Occipital lobe (tissue), 1 donor: ENCODE measurements at regions not wholly inside any gene's neighbourhood (a gene's known extent, or its start where the extent isn't known, plus 50 kb on each side); places are given as distances from the start of the nearest gene placed in this dataset.

ENCODE experiments used
- DNase-seq: peaks from one replicate; lab custom pipeline; 2025; lab: John Stamatoyannopoulos, UW

GRCh38 chr18:44396550-44396949, 284.1 kb upstream of the SETBP1 start:
- DNase-seq = no peak

- DNase-seq = no peak
Measured at GRCh38 chr18:44409071-44409470, 271.6 kb upstream of the SETBP1 start.

- no peak for DNase-seq
Measured at GRCh38 chr18:44409515-44409914, 271.2 kb upstream of the SETBP1 start.

DNA sequence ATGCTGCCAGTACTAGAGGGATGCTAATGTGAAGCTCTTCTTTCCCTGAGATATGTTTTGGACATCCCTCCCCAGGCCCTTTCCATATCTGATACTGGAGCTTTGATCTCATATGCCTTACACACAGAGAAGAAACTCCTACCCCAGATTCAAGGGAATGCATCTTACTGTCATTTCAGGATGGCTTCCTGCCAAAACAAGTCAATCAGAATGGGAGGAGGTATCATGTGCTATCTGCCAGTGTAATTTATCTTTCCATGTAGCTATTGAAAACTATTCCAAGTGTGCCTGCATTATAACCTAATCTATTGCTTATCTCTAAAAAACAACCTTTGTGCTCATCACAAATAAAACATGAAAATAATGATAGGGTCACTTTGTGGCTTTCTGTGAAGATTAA, 269.9 kb upstream of the SETBP1 start:
- no peak for DNase-seq

- DNase-seq = no peak
Measured at GRCh38 chr18:44411262-44411905, 269.3 kb upstream of the SETBP1 start.

GRCh38 chr18:44411976-44412375, 268.7 kb upstream of the SETBP1 start:
- no peak for DNase-seq

GRCh38 chr18:44423814-44424644, 256.7 kb upstream of the SETBP1 start:
- no peak for DNase-seq

- DNase-seq = no peak
Measured at GRCh38 chr18:44424645-44425035, 256.0 kb upstream of the SETBP1 start.

DNA sequence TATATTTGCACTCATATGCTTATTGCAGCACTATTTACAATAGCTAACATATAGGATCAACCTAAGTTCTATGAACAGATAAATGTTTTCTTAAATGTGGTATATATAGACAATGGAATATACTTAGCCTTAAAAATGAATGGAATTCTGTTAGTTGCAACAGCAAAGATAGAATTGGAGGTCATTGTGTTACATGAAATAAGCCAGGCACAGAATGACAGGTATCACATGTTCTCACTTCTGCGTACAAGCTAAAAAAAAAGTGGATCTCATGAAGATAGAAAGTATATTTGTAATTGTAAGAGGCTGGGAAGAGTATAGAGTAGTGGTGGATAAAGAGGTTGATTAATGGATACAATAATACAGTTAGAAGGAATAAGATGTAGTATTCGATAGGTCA, 255.5 kb upstream of the SETBP1 start:
- DNase-seq = no peak

DNA sequence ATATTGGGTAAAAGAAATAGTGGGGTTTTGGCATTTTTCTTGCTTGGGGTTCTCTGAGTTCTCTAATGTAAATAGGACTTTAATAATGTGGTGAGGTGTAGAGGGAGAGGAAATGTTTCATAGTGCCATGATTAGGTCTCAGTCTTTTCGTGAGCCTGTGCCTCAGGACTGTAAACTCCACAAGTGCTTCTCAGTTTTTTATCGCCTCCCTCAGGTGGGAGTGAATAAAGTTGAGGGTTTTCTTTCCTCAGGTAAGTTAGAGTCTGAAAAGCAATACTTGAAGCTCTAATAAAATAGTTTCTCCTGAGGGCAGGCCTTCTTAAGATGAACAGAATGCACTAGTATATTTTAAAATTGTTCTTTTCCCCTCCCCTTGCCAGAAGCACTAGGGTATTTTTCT, 243.1 kb upstream of the SETBP1 start:
- DNase-seq = no peak

DNA sequence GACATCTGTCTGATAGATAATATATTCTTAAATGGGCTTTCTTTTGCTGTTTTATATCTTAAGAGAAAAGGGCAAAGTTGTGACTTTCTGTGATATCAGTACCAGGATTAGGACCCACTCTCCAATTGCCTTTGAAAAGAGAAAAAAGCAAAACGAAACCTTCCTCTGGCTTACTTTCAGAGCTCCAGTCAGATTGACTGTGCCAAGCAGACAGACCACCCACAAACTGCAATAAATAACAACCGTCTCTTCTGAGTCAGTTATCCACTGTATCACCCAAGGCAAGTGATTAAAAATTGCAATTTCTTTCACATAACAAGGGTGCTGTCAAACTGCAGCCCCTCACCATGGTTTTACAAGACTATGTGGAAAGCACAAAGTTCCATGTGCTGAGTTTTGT, 230.5 kb upstream of the SETBP1 start:
- no peak for DNase-seq

GRCh38 chr18:44452346-44452745, 228.3 kb upstream of the SETBP1 start:
- no peak for DNase-seq

DNA sequence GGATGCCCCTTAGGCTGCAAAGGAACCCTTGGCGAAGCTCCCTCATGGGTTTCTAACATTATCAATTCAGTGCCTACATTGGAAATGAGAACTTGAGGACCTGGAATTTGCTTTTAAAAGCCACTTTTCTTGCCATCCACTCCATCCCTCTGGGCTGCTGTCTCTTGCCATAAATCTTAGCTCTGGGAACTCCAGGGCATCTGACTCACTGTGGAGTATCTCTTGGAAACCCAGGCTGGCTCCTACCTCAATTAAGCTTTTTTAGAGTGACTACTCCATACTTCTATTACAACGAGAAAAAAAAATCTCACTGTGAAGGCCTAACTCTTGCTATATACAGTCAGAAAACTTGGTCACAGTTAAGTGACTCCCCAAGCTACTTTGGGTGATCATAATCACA, 227.2 kb upstream of the SETBP1 start:
- no peak for DNase-seq

DNA sequence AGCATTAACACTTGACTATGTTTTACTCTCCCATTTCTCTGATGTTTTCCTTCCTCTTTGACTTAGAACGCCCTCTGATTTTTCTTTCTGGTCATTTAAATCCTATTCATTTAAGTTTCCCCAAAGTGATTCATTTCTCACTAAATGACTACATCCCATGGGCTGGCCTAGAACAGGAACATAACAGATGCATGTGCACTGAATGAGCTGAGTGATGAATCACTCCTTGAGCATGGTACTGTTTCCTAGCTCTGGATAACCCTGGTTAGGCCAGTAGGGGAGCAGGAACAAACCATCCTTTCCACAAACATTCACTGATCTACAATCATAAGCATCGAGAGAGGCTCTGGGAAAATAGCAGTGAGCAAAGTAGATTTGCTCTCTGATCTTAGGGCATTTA, 221.9 kb upstream of the SETBP1 start:
- DNase-seq = no peak

DNA sequence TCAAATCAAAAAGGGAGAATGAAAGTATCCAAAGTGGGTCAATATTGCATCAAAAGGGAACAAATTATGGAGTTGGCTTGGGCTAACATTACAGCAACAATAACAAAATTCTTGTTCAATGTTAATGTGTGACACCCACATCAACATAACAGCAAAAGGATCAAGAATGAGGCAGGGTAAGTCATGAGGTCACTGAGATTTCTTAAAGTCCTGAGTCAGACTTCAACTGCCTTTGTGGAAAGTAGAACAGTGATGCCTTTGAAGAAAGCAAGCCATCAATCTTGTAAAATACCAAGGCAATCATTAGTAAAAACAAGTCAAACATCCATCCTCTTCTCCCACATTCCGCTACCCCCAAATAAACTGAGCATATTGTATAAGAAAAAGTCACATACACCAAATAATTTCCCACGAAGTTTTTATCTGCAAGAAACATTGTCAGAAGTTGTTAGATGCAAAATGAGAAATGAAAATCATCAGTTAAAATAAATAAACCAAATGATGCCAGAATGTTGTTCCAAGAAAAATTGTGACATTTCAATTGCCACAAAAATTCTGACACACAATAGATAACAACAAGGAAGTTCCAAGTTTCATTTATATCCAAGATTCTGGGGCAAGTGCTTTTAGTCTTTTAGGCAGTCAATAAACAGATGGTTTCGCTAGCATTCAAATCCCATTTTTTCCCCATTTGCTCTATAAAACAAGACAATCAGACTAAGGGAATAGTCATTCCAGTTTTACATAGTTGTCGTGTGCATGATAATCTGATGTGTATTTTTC, 216.1 kb upstream of the SETBP1 start:
- DNase-seq = no peak

DNA sequence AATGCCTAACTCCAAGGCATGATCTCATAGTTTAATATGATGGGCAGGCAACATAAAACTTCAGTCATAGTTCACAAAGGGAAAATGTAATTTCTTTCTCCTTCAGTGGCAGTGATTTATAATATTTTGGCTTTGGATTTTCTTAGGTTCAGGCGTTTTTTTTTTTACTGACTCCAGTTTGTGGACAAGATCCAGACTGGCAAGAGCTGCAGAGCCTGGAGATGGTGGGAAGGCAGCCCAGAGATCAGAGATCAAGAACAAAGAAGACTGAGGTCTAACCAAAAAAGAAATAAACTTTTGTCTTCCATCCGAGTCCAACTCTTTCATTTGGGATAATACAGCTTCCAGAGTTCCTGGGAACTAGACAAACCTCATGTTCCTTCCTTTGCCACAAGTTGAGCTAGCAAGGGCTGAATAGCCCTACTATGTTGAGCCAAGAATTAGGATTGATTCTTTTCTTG, 215.3 kb upstream of the SETBP1 start:
- DNase-seq = no peak

DNA sequence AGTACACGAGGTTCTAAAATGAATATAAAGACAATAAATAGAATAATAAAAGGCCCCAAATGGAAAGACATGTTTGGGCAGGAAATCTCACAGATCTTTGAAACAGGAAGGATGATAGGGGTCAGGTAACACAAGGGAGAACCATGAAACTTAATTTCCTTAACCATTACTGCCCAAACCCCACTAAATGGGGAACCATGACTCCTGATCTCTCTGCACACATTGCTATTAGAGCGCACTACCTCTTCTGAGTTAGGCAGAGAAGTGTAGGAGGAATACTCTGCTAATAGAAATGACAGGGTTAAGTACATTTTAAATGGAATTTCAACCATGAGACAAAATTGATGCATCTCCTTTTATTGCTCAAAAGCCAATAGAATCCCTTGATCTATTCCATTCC, 213.7 kb upstream of the SETBP1 start:
- no peak for DNase-seq

GRCh38 chr18:44467718-44468117, 213.0 kb upstream of the SETBP1 start:
- DNase-seq = no peak

DNA sequence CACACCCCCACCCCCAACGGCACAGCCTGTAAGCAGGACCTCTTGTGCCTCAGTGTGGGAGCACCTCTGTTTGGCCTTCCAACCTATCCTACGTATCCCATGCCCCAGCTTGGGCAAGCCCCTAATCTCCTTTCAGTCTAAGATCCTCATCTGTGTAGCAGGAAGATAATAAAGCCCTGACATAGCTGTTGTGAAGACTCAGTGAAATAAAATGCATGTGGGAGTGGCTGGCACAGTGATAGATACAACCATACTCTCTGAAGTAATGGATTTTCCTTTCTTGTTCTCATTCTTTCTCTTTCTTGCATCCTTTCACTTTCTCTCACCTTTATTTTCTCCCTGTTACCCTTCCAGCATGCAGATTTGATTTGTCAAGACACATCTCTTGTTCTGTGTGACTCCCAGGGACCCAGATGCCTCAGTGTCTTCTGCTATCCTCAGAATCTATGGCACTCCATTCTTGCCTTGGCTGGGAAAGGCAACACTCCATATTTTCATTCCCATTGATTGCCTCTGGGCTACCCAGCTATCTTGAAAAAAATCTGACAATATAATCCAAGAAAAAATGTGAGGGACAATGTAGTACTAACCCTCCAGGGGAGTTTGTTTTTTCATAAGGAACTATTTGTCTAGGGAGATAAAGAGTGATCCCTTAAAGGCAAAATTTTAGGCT, 207.2 kb upstream of the SETBP1 start:
- no peak for DNase-seq

- no peak for DNase-seq
Measured at GRCh38 chr18:44474067-44474411, 206.6 kb upstream of the SETBP1 start.

DNA sequence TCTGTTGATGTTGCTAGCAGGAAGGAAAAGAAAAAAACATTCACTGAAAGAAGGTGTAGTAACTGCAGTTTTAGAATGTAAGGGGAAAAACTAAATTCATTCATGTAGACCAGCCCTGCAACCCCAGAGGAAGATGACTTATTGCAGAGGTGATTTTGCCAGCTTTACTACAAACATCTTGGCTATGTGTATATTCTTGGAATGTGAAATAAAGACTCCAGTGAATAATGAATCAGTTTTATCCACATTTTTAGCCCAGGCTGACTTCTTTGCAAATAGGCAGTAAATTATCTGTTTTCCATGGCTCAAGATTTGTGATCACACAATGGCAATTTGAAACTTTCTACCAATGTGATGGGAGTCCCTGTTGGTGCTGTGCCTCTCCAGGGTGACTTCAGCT, 206.1 kb upstream of the SETBP1 start:
- no peak for DNase-seq

- DNase-seq = no peak
Measured at GRCh38 chr18:44482761-44483160, 197.9 kb upstream of the SETBP1 start.
